Breast epithelium (tissue), 3 donors: ENCODE measurements at regions not wholly inside any gene's neighbourhood (a gene's known extent, or its start where the extent isn't known, plus 50 kb on each side); places are given as distances from the start of the nearest gene placed in this dataset.

Source experiments
- CTCF ChIP-seq, 3 donors: fragments of 450-650 bp; IDR thresholded peaks; one replicate each; pipeline ENCODE4 v1.5.1; 2016 to 2017; ENCODE audit warnings: antibody characterized with exemption in 3 of 3, mild to moderate bottlenecking in 3 of 3, moderate library complexity in 3 of 3
- POLR2A ChIP-seq: fragments of 450-650 bp; IDR thresholded peaks from one replicate; pipeline ENCODE4 v1.6.1; 2016; ENCODE audit warnings: antibody characterized with exemption, mild to moderate bottlenecking, moderate library complexity
- POLR2AphosphoS5 ChIP-seq, 3 donors: sonication (generic); formaldehyde crosslinking; IDR thresholded peaks; one replicate each; pipeline ENCODE4 v1.6.1; 2017; ENCODE audit warnings: antibody characterized with exemption in 3 of 3

- TF ChIP-seq POLR2A (no peak), POLR2AphosphoS5 (IDR thresholded peaks at IDR 0.05) (no peak), CTCF (IDR thresholded peaks at IDR 0.05) (no peak)
Measured at GRCh38 chr1:4061521-4062031, 161.5 kb upstream of the C1orf174 start.
